NCI-H526 treated with DMSO at 0.1 percent for 48 hours (cell line): ENCODE measurements at regions not wholly inside any gene's neighbourhood (a gene's known extent, or its start where the extent isn't known, plus 50 kb on each side); places are given as distances from the start of the nearest gene placed in this dataset.
"Not testable (repeated sequence)": the region's sequence is repeated elsewhere in the genome, so short reads cannot be mapped to it uniquely, and the experiment has no call there.

Experiments
- DNase-seq: peaks from one replicate; lab custom pipeline; 2025; lab: John Stamatoyannopoulos, UW

DNA sequence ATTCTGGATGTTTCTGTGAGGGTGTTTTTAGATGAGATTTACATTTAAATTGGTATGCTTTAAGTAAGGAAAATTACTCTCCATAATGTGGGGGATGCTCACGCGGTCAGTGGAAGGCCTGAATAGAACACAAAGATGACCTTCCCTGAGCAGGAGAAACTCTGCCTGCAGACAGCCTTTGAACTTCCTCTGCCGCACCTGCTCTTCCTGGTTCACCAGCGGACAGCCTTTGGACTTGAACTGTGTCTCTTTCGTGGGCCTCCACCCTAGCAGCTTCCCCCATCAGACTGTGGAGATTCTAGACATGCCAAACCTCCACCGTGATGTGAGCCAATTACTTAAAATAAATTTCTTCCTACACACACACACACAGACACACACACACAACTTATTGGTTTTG is 210.7 kb downstream of the EFCAB11 start:
- no peak for DNase-seq

DNA sequence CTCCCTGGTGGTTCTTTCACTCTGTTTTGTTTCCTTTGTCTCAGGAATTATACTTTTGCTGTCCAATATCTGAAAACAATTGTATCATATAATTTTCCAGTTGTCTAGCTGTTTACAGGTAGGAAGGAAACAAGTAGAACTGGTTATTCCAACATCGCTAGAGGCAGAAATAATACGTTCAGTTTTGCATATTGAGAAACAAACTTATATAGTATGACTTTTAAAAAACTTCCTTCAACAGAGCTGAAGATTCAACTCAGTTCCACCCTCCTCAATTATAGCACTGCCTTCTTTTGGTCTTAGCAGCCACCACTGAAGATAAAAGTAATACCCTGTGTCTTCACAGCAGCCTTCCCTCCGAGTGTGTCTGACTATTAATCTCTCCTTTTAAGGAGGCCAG is 214.3 kb downstream of the EFCAB11 start:
- DNase-seq = no peak

DNA sequence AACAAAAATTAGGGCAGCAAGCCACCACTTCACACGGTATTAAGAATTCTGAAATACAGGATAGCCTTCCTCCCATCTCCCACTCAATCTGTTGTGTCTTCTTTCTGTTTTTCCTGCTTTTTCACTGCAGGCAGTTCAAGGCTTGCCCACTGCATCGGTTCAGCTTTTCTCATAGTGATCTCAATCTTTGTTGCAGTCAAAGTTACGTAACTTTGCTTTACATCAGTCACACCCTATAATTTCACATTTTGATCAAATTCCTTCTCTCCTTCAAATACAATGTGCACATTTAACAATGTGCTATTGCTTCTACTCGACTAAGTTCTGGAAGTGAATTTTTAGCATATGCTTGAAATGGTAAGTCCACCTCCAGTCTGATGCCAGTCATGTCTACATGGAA is 217.6 kb downstream of the EFCAB11 start:
- DNase-seq = no peak

DNA sequence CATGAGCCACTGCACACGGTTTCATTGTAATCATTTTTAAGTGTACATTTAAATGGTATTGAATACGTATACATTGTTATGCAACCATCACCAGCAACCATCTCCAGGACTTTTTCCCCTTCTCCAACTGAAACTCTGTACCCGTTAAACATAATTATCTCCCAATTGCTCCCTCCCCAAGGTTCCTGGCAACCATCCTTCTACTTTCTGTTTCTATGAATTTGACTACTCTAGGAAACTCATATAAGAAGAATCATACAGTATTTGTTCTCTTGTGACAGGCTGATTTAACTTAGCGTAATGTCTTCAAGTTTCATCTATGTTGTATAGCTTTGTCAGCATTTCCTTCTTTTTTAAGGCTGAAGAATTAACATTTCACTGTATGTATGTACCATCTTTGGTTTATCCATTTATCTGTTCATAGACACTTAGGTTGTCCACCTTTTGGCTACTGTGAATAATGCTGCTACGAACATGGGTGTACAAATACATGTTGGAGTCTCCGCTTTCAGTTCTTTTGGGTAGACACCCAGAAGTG is 223.1 kb downstream of the EFCAB11 start:
- DNase-seq = no peak

DNA sequence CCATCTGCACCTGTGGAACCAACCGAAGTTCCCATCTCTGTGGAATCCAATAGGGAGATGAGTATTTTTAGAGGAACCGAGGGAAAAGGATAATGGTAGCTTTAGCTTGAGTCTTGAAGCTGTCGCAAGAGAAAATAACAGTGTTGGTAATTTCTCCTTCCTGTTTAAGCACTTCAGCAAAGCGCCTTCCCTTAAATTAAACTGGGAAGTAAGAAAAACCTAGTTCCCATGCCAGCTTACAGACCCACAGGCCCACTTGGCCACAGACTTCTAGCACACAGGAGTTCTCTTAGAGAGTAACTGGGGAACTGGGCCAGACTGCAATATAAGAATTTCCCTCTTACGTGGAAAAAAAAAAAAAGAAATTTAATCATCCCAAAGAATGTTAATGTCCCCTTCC is 223.8 kb downstream of the EFCAB11 start:
- no peak for DNase-seq

DNA sequence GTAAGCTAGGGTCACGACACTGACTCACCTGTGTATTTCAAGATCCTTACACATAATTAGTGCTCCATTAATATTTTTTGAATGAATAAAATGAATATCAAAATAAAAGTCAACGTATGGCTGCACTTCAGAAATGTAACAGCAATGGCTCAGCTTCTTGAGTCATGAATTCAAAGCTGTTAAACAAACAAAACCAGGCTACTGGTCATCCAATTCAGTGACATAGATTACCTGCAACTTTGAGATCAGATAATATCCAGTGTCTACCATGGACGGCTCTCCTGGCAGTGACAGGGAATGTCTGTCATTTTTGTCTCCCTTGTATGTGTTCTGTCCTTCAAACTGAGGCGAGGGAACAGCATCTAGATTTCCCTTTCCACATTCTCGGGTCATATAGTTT is 225.6 kb downstream of the EFCAB11 start:
- no peak for DNase-seq

DNA sequence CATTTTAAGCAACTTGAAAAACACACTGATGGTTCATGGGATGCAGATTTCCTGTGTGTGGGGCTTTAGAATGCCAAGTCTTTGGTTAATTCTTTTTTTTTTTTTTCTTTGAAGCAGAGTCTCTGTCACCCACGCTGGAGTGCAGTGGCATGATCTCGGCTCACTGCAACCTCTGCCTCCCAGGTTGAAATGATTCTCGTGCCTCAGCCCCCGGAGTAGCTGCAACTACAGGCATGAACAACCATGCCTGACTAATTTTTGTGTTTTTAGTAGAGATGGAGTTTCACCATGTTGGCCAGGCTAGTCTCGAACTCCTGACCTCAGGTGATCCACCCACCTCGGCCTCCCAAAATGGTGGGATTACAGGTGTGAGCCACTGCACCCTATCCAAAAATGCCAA is 228.3 kb downstream of the EFCAB11 start:
- not testable (repeated sequence) for DNase-seq

DNA sequence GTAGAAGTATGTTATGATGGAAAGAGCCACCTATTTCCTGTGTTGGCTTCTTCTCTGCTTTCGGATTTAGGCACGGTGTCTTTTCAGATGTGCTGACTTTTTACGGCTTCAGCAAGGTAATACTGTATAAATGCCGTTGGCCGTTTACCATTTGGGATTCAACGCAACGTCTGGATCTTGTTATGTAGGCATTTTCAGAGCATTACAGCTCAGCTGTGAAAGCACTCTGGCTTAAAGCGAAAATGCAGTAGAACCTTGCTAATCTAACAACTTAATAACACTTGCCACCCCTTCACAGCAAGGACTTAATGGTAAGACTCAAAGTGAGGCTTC is 229.9 kb downstream of the EFCAB11 start:
- DNase-seq = no peak

DNA sequence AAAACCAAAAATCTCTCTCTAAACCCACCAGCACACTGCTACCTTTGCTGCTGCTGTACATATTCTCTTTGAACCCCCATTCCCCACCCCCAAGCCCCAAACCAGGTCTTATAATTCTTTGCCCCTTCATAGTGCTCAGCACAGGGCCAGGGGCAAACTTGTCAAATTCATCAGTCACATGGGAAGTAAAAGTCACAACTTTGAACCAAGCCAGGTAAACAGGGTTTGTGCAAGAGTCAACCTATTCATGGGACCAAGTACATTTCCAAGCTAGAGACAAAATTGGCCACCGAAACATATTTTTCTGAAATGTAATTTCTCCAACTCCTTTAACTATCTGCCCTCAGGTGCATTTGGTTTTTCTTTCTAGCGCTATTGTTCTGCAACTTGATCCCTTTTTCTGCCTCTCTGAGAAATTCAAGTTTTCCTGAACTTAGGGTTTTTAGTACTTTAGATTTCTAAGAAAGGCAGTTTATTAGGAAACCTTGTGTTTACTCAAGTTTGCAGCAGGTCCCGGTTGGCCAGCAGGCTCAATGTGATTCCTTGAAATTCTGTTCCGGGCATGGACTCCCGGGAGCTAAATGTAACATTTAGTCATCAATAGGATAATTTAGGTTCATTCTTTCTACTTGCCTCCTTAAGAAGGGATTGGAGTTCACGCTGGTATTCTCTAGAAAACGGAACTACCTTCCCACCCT is 230.5 kb downstream of the EFCAB11 start:
- no peak for DNase-seq

DNA sequence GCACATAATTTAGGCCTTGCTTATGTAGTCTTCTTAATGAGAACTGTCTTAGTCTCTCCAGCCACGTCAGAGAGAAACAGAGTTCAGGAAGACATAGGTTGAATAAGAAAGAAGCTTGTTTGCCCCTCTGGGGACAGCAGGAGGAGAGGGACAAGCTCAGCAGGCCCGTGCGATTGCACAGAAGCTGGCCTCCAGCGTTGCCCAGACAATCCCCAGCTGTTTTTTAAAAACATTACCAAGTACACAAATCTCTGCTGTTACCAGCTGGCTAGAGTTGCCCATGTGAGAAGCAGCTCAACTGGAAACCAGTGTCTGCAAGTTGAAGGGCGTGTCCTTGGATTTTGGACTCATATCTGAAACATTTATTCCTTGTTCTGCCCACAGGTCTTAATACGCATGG is 232.6 kb downstream of the EFCAB11 start:
- DNase-seq = no peak

DNA sequence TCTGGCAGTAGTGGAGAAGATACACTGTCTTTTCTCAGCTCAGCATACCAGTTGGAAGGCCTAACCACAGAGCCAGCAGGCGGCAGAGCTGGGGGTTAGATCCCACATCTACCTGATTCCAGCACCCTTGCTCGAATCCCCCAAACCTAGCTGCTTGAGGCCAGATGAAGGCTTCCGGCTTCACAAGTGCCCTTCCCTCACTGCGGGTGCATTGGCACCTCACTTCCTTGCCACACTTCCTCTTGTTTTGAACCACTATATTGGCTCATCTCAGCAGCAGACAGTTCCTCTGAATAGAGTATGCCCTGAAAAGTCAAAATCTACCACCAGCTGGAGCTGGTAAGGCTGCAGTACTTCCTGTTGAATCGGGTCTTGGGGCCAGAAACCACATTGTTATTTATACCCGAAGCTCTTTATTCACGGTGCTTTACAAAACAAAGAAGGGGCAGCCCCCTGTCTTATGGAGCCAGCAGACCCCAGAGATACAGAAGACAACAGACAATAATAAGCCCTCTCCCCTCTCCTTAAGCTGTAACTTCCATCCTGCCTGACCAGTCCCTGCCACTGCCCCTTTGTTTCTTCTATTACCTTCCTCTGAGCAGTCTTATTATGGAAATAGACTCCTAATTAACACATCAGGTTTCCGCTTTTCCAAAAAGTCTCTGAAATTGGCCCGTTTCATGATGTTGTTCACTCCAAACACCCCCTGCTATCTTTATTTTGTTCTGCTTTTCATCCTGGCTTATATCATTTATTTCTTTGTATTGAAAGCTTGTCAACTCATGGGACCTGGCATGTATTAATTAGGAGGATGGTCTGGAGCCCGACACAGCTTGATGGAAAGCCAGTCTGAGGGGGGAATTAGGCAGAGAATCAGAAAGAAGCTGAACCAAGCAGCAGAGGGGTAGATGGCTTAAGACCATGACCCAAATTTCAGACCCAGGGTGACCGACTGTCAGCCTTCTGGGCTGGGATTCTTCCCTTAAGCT is 233.5 kb downstream of the EFCAB11 start:
- DNase-seq = no peak

DNA sequence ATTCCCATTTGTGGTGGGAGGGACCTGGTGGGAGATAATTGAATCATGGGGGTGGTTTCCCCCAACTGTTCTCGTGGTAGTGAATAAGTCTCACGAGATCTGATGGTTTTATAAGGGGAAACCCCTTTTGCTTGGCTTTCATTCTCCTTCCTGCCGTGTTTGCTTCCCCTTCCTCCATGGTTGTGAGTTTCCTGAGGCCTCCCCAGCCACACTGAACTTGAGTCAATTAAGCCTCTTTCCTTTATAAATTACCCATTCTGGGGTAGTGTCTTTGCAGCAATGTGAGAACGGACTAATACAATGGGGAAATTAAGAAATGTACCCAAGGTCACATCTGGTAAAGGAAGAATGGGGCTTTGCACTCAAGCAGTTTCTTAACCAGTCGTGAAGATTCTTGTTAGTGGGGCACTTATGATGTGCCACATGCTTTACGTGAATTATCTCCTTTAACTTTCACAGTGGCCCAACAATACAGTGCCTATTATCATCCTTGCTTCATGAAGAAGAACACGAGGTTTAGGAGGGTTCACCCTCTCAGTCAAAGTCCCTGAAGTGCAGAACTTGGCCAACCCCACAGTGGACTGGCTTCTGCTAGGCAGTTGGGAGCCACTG is 234.3 kb downstream of the EFCAB11 start:
- no peak for DNase-seq

DNA sequence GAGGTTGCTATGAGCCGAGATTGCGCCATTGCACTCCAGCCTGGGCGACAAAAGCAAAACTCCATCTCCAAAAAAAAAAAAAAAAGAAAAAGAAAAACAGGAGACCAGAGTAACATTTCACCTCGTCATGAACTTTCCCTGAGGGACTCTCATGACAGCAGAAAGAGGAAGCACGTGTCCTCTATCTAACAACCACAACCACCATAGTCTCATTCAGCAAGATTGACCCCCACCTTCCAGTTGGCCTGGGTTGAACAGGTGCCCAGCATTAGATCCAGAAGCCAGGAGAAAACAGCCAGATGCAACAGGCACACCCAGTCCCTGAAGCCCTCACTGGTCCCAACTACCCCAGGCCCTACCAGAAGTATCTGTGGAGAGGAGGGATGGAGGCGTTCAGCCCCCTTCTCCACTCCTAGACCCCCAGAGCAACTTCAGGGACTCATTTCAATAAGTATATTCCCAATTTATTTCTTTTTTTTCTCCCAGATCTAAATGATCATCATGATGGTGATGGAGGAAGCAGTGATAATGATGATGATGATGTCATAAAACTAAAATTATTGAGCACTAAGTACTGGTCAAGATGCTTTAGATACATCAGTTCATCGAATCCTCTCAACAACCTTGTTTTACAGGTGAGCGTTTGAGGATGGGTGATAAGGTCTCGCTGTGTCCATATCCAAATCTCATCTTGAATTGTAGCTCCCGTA is 235.0 kb downstream of the EFCAB11 start:
- no peak for DNase-seq

DNA sequence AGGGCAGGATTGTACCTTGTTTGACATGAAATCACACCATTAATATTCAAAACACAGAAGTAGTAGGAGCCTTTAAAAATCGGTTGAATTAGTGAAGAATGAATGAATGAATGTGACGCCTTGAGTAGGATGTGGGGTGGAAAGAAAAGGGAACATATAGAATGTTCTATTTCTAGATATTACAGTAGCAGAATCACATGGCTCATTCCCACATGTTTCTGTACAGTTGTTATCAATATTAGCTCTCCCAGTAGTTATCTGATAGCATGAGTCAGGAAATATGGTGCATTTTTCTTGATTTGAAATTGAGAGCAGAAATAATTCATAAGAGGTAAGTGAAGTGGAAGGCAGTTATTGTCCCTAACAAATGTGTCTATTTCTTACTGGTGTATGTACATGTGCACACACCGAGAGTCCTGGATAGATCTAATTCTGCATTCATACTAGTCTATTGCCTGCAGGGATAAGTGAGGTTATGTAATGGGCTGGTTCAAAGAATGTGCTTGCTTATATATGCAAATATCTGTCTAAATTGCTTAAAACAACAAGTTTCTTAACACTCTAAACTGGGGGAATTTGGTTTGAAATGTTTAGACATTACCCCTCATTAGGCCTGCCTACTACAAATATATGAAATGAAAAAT is 245.4 kb downstream of the EFCAB11 start:
- no peak for DNase-seq

DNA sequence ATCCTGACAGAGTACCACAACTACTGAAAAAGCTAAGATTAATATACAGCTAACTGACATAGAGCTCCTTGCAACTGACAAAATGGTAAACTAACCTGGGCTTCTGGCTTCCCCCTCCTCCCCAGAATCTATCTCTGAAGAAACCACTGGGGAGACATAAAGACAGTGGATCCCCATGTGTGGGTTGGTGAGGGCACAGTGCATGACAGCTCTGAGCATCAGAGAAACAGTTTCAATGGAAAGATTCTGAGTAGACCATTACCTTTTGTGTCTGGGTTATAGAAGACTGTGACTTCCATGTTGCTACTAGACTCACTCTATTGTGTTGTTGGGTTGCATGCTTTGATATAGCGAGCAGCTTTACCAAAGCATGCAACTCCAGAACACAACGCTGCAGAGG is 247.4 kb downstream of the EFCAB11 start:
- no peak for DNase-seq

DNA sequence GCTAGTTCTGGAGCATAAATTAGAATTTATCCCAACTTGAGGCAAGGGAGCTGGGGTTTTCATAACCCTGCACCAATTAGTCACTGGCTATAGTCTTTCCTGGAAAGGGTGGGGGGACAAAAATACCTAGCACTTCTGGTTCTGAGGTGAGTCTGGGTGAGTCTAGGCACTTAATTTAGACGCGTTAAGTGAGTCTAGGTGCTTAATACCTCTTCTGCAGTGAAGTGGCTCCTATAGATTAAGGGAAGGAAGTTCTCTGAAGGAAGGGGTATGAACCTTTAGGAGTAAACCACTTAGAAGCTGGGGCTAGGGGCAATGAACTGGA is 251.7 kb downstream of the EFCAB11 start:
- no peak for DNase-seq

DNA sequence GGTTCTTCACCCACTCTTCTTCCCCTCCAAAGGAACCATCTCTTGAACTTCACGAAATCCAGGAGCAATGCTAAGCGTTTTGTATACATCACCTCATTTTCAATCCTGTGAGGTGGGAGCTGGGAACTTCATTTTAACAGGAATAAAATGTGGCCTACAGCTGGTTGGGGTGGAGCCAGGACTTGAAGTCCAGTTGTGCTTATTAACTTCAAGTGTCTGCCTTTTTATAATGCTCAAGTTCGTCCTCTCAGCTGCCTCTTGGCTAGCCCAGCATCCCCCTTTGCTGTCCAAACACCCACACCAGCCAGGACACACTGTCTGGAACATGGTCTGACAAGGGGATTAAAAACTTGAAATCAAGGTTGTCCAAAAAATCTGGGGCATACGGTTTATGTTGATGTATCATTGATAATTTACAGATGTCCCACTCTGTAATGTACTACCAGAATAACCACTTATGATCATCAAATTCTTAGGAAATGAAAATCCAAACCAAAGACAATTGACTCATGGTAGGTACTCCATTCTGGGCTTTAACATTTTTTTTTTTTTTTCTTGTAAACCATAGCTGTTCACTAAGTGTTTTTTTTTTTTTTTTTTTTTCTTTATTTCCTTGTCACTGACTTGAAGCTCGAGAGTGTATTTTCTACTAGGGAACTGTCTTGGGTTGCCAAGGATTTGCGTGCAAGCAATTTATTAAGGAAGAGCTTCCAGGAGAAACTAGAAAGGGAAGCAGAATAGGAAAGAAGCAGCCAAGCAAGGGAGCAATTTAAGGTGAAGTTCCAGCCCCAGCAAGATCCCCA is 252.3 kb downstream of the EFCAB11 start:
- no peak for DNase-seq

DNA sequence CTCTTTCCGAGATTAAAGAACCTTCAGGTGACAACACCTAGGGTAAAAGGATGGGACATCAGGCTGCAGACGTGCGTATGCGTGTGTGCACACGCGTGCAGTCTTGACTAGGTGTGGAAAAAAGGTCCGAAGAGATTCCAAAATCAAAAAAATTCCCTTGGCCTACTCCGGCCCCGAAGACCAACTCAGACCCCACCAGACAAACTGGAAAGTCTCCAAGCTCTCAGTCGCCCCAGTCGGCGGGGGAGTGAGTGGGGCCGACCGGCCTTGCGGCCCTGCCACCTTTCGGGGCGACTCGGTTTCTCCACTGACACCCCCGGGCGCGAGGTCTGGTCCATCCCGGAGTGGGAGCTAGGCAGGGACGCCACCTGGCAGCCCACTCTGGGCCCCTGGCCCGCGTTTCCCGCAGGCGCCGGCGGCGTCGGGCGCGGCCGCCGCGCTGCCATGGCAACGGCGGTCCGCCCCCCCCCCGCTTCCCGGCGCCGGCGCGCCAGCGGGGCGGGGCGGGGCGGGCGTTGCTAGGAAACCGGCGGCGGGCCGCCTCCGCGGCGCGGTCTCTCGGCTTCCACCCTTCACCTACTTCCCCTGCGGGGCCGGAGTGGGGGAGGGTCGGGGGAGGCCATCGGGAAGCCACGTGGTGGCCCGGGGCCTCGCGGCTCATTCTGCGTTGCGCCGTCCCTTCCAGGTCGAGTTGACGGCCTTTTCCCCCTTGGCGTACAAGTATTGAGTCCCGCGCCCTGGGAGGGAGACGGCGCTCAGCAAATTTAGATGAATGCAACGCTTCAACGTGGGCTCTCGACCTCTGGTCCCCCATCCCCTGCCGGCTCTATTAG is 253.1 kb downstream of the EFCAB11 start:
- DNase-seq = peak; percentile 52

DNA sequence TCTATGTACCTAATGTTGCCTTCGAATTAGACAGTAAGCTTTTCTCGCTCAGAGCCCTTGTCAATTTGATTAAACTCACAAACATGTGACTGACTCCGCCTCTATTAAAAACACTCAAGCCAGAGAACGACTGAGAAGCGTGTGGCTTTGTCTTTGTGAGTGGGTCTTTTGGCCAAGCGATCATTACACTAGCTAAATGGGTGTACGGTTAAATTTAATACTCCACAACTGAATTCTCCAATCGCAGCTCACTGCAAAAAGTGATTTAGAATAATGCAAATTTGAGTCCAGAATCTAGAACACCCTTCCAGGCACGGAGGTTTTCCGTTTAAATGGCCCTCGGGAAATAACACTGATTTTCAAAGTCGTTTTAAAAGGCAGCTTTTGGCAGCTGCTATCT is 253.7 kb downstream of the EFCAB11 start:
- DNase-seq = peak; percentile 79

DNA sequence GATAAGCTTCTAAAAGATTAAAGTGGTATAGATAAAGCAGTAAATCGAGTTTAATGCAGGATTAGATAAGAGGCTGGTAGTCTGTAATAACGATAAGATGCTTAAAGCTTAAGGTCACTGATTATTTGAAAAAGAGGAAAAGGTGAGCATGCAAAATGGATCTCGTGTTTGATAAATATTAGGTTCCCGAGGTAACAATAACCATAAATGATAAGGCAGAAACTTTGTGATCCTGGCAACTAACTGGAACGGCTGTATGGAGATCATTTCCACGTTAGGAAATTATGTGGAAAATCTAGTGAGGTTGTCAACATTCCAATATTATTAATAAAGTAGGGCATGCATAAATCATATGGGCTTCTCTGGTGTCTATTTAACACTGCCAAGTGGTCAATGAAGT is 255.5 kb downstream of the EFCAB11 start:
- DNase-seq = no peak
